A673 (cell line): ENCODE measurements at regions not wholly inside any gene's neighbourhood (a gene's known extent, or its start where the extent isn't known, plus 50 kb on each side); places are given as distances from the start of the nearest gene placed in this dataset.

Source experiments
- BruUV-seq: library from RNA; stranded (reverse); fragments of 400-500 nt; replicated peaks from 2 replicates; lab custom pipeline; 2021; lab: Mats Ljungman, UMichigan
- CTCF ChIA-PET: fragments of 300-600 bp; sonication (Branson Sonifier 250); formaldehyde crosslinking; loops from one replicate; lab custom pipeline; 2022; ENCODE audit warnings: antibody characterized with exemption; lab: Charles Lee
- POLR2A ChIA-PET: fragments of 300-600 bp; sonication (Branson Sonifier 250); formaldehyde crosslinking; loops from one replicate; lab custom pipeline; 2022; ENCODE audit warnings: antibody characterized with exemption; ENCODE audit not compliant: low non-redundant PET; lab: Charles Lee
- DNase-seq: peaks from one replicate; pipeline ENCODE4 v3.0.0-alpha.2; 2015; ENCODE audit warnings: low spot score
- H3K27ac ChIP-seq: fragments of 200-600 bp; sonication (generic); 2 replicates; pipeline ENCODE4 v1.5.1; 2016; ENCODE audit warnings: mixed run types, low read depth, mild to moderate bottlenecking, mixed read lengths, antibody characterized with exemption, low read length; ENCODE audit not compliant: poor library complexity, severe bottlenecking
- H3K27me3 ChIP-seq: fragments of 200-600 bp; sonication (generic); replicated peaks from 2 replicates; pipeline ENCODE4 v1.6.1; 2017; ENCODE audit warnings: mixed run types, low read depth, mild to moderate bottlenecking, mixed read lengths, antibody characterized with exemption, low read length; ENCODE audit not compliant: insufficient read depth, poor library complexity
- H3K36me3 ChIP-seq: fragments of 200-600 bp; sonication (generic); 2 replicates; pipeline ENCODE4 v1.6.1; 2016; ENCODE audit warnings: mixed run types, mild to moderate bottlenecking, mixed read lengths, antibody characterized with exemption, low read length; ENCODE audit not compliant: insufficient read depth, poor library complexity, severe bottlenecking
- H3K4me1 ChIP-seq: fragments of 200-600 bp; sonication (generic); 2 replicates; pipeline ENCODE4 v1.6.1; 2017; ENCODE audit warnings: mixed run types, mild to moderate bottlenecking, mixed read lengths, antibody characterized with exemption, low read length; ENCODE audit not compliant: insufficient read depth, poor library complexity, severe bottlenecking
- H3K4me3 ChIP-seq: fragments of 200-600 bp; sonication (generic); 2 replicates; pipeline ENCODE4 v1.5.1; 2016; ENCODE audit warnings: low read depth, mixed run types, mild to moderate bottlenecking, mixed read lengths, low read length; ENCODE audit not compliant: poor library complexity, severe bottlenecking
- H3K9me3 ChIP-seq: fragments of 200-600 bp; sonication (generic); 2 replicates; pipeline ENCODE4 v1.6.1; 2016; ENCODE audit warnings: mixed run types, low read depth, mild to moderate bottlenecking, mixed read lengths, antibody characterized with exemption, low read length; ENCODE audit not compliant: poor library complexity, severe bottlenecking
- EZH2 ChIP-seq: fragments of 200-600 bp; sonication (generic); IDR thresholded peaks from 2 replicates; pipeline ENCODE4 v1.6.1; 2017; ENCODE audit warnings: borderline replicate concordance, low read depth, mild to moderate bottlenecking, mixed read lengths, antibody characterized with exemption, low read length; ENCODE audit not compliant: poor library complexity, severe bottlenecking
- intact Hi-C: fragments of 100-400 bp; cut with micrococcal nuclease; formaldehyde crosslinking; loops from one replicate; pipeline ENCODE4 v1.10.0; 2022; ENCODE audit not compliant: unreplicated experiment
- TF ChIP-seq, protein P1 (sequence below): fragments of 300-800, 200-600 bp; sonication (generic); conservative IDR thresholded peaks from 2 replicates; pipeline ENCODE4 v1.5.1; 2017; ENCODE audit warnings: low read depth, mild to moderate bottlenecking, antibody characterized with exemption, low read length, moderate library complexity, mixed read lengths

DNA sequence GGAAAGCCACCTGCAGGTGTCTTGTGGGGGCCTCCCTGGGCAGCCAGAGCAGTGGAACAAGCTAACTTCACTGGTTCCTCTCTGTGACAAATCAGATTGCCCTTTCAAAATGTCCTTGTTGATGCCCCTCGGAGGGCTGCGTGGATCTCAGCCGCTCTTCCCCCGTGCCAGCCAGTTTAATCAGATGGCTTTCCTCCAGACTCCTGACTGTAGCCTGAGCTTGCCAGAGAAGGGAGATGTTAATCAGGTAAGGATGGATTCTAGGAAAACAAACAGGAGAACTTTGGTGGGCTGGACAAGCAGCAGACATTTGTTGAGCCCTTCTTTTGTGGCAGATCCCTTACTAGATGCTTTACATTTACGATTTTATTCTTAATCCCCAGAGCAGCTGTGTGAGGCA is 88.2 kb downstream of the DMRTA2 start:
- CTCF ChIA-PET = no interaction called here
- intact Hi-C loops = loop anchor here (10.0 kb wide), 3 partner anchors 250 to 1760 kb away; no protein-coding TSS in a partner anchor
- no peak for TF ChIP-seq EZH2
- TF ChIP-seq, protein P1, sequence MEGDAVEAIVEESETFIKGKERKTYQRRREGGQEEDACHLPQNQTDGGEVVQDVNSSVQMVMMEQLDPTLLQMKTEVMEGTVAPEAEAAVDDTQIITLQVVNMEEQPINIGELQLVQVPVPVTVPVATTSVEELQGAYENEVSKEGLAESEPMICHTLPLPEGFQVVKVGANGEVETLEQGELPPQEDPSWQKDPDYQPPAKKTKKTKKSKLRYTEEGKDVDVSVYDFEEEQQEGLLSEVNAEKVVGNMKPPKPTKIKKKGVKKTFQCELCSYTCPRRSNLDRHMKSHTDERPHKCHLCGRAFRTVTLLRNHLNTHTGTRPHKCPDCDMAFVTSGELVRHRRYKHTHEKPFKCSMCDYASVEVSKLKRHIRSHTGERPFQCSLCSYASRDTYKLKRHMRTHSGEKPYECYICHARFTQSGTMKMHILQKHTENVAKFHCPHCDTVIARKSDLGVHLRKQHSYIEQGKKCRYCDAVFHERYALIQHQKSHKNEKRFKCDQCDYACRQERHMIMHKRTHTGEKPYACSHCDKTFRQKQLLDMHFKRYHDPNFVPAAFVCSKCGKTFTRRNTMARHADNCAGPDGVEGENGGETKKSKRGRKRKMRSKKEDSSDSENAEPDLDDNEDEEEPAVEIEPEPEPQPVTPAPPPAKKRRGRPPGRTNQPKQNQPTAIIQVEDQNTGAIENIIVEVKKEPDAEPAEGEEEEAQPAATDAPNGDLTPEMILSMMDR = no peak
- Histone ChIP-seq H3K9me3 (no peaks in the 10 kb centered on the region), H3K4me3 (no peak overlapping the region), H3K27ac (no peak overlapping the region), H3K27me3 (peaks cover 3% of the 10 kb centered on the region), H3K4me1 (no peaks in the 10 kb centered on the region), H3K36me3 (no peaks in the 10 kb centered on the region)
- DNase-seq = no peak
- BruUV-seq = no TSS peak
- POLR2A ChIA-PET = no interaction called here

GRCh38 chr1:50333595-50333974 is 89.7 kb downstream of the DMRTA2 start:
- H3K9me3 ChIP-seq = no peaks in the 10 kb centered on the region

GRCh38 chr1:50332941-50333594 is 90.2 kb downstream of the DMRTA2 start:
- ChIA-PET POLR2A (no interaction called here), CTCF (interaction anchor here (0.7 kb wide), 4 partner anchors 61 to 1656 kb away, joined by 3 to 5 read pairs (median 4); no protein-coding TSS in a partner anchor)
- H3K9me3 ChIP-seq = no peaks in the 10 kb centered on the region
- no peaks in the 10 kb centered on the region for H3K36me3 ChIP-seq
- H3K27me3 ChIP-seq = no peaks in the 10 kb centered on the region
- no TSS peak for BruUV-seq
- TF ChIP-seq, protein P1 = peak; percentile 81
- no peak for TF ChIP-seq EZH2
- H3K4me3 ChIP-seq = peak overlapping the region; percentile 62
- H3K27ac ChIP-seq = peak overlapping the region; percentile 53
- intact Hi-C loops = loop anchor here (2.0 to 10.0 kb wide), 4 partner anchors 248 to 1758 kb away; no protein-coding TSS in a partner anchor
- peak; percentile 68 for DNase-seq
- no peaks in the 10 kb centered on the region for H3K4me1 ChIP-seq

More at GRCh38 chr1:50333595-50333974, 89.7 kb downstream of the DMRTA2 start:
- intact Hi-C loops = loop anchor here (2.0 to 10.0 kb wide), 4 partner anchors 249 to 1759 kb away; no protein-coding TSS in a partner anchor
- DNase-seq = peak; percentile 75
- H3K27me3 ChIP-seq = no peaks in the 10 kb centered on the region
- ChIA-PET POLR2A (no interaction called here), CTCF (interaction anchor here (0.7 kb wide), 3 partner anchors 62 to 1656 kb away, joined by 3 to 5 read pairs (median 4); no protein-coding TSS in a partner anchor)
- no peaks in the 10 kb centered on the region for H3K36me3 ChIP-seq
- no TSS peak for BruUV-seq
- H3K27ac ChIP-seq = no peak overlapping the region
- TF ChIP-seq, protein P1 = peak; percentile 62
- TF ChIP-seq EZH2 = no peak
- no peaks in the 10 kb centered on the region for H3K4me1 ChIP-seq
- peak overlapping the region; percentile 62 for H3K4me3 ChIP-seq
